NCI-H774 (cell line): ENCODE measurements at regions not wholly inside any gene's neighbourhood (a gene's known extent, or its start where the extent isn't known, plus 50 kb on each side); places are given as distances from the start of the nearest gene placed in this dataset.

Source experiments
- DNase-seq: peaks from one replicate; lab custom pipeline; 2025; lab: John Stamatoyannopoulos, UW

DNA sequence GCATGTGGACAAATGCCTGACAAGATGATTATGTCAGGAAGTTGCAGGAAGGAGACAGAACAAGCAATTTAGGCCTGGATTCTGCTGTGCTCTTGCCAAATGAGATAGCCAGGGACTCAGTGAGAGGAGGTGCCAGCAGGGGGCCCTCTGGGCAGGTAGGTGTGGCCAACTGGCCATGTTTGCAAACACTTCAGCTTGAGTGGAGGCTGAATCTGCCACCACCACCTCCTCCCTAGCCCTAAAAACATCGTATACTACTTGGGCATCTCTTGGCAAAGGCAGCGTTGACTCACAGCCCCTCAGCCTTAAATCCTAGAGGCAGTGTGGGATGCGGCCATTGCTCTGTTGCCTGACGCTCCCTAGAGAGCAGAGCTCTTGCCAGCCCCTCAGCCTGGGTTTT lies 95.1 kb upstream of the PLET1 start:
- DNase-seq = peak; percentile 81

DNA sequence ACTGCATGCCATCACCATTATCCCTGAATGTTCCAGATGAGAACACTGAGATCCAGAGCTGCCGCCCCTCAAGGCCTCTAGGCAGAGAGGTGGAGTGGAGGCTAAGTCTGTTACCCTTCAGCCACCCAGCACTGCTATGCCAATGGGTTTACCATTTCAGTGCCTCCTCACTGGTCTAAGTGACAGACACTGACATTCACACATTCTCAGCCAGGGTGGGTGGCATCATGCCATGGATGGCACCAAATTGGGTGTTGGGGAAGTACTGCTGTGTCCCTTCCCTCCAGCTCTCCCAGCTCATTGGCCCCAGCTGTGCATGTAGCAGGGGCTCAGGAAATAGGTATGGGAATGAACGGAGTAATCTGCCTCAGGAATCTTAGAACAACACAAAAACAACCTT lies 96.8 kb upstream of the PLET1 start:
- no peak for DNase-seq

GRCh38 chr11:112361396-112361795 lies 100.7 kb upstream of the PLET1 start:
- DNase-seq = no peak

GRCh38 chr11:112363527-112363926 lies 102.9 kb upstream of the PLET1 start:
- no peak for DNase-seq

DNA sequence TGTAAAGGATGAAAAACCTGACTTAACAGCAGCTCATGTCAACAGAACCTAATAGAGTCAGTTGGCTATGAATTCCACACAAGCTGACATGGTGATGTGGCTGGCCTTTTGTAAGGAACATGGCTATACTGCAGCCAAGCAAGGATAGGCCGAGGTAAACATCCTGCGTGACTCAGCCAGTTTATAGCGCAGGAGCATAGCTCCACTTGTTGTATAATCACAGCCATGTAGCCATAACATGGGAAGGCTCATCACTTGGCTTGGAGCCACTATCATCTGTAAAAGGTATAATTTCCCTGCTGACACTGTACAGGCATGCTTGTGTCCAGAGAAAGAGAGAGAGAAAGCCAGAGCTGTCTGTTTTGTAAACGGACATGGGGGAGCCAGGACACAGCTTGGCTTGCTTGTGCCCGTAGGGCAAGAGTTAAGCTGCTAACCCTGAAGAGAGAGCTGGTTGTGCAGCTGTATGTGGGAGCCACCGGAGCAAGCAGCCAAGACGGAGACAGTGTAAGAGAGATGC lies 104.4 kb upstream of the PLET1 start:
- DNase-seq = no peak

- no peak for DNase-seq
Observed at GRCh38 chr11:112366012-112366411, 105.4 kb upstream of the PLET1 start.

DNA sequence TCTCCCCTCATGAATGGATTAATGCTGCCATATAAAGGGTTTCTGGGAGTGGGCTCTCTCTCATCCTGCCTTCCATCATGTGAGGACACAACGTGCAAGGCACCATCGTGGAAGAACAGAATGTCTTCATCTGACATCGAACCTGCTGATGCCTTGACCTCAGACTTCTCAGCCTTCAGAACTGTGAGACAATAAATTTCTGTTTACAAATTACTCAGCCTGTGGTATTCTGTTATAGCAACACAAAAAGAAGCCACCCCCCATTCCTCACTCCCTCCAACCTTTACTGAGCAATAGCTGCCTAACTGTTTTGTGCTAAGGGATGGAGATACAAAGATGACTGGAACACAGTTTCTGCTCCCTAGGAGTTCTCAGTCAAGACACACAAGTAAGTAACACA lies 106.1 kb upstream of the PLET1 start:
- no peak for DNase-seq

GRCh38 chr11:112367461-112367860 lies 106.8 kb upstream of the PLET1 start:
- no peak for DNase-seq

GRCh38 chr11:112367895-112368294 lies 107.2 kb upstream of the PLET1 start:
- DNase-seq = no peak

- no peak for DNase-seq
Observed at GRCh38 chr11:112368381-112368780, 107.7 kb upstream of the PLET1 start.

DNA sequence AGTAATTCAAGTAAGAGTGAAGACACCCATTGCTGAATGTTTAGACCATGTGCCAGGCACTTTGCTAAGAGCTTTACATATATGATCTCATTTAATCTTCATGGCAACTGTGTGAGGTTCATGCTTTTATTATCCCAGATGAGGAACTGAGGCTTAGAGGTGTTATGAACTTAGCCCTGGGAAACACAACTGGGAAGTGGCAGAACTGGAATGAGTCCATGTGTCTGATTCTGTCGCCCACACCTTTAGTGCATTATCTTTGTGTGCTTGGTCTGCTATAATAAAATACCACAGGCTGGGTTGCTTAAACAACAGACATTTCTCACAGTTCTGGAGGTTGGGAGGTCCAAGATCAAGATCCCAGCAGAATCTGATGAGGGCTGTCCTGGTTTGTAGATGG lies 108.7 kb upstream of the PLET1 start:
- DNase-seq = no peak

DNA sequence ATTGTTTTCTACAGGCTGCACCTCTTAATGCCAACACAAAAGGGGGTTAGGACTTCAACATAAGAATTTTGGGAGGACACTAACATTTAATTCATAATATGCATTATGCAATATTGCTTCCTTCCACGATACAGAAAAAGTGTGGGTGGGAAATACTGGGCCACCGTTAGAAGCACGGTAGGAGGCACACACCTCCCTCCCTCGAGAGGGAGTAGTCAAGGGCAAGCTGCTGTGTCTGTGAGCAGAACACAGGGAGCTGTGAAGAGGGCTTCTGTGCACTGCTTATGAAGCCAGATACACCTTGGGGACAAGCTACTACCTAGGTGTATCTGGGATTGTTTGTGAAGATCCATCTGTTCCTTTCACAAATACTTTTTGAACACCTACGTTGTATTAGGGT lies 109.3 kb upstream of the PLET1 start:
- no peak for DNase-seq

DNA sequence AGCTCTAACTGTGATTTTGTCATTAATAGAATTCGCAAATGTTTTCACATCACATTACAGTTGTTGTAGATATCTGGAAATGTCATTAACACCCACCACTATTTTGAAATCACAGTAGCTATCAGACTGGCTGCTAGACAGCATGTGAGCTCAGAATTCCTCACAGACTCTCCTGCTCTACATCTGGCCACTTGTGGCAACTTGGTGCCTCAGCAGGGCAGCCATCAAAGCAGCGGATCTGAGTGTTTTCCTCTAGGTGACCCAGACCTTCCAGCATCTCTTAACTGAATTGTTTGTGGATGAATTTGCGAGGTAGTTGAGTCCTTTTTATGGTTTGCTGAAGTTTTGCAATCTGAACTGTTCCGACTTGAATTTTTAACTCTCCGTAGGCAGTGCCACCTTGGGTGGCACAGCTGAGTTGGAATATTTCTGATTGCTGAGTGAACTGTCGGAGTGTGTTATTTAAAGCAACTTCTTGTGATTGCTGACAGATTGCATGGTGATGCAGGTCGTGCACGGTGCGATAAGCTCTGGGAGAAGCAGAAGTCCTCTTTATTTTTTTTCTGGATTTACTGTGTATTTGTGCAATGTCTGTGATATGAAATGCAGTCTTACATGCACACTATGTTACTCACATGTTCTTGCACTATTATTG lies 114.0 kb upstream of the PLET1 start:
- no peak for DNase-seq

GRCh38 chr11:112377946-112378345 lies 117.3 kb upstream of the PLET1 start:
- DNase-seq = no peak

DNA sequence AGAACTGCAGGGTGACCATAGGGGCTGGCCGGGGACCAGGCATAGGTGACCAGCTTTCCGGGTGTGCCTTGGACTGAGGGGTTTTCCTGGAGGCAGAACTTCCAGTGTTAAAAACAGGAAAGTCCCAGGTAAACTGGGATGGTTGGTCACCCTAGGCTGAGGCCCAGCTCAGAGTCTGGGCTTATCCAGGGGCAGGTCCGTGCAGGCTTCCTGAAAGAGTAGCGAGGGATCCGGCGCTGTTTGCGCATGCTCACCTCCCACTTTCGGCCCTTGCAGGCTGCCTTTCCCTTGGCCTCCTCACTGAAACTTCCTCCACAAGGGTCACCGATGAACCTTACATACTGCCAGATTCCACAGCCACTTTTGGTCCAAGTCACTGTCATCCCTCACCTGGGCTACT lies 119.8 kb upstream of the PLET1 start:
- DNase-seq = no peak

- no peak for DNase-seq
Observed at GRCh38 chr11:112381578-112381977, 120.9 kb upstream of the PLET1 start.

DNA sequence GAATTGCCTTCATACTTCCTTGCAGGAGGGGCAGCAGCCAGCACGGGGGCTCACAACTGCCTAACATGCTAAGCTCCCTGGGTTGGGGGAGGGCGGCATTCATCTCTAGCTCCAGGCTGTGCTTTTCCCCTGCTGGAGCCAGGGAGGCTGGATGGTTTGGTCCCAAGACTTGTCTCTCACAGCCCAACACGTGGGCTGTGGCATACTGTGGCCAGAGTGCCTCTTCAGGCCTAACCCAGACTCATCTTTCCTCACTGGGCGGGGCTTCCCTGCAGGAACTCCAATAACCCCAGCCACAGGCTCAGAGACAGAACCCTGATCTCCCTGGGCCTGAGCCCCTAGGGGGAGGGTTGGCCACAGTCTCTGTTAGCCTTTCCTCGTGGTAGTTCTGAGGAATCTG lies 121.9 kb upstream of the PLET1 start:
- DNase-seq = no peak

DNA sequence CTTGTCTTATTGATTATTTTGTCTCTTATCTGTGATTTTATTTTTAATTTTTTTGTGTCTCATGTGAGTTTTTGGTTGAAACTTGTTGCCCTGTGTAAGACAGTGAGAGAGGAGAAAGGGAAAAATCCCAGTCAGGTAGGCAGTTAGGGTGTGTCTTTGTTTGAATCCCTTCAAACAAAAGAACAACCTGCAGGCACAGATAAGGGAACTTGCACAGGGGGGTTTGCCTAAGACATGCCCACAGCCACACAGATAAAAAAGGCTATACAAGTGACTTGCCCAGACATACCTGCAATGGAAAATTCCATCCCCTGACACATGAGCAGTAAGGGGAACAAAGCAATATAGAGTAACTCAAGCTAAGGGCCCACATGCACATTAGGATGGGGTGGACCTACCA lies 127.8 kb upstream of the PLET1 start:
- no peak for DNase-seq

DNA sequence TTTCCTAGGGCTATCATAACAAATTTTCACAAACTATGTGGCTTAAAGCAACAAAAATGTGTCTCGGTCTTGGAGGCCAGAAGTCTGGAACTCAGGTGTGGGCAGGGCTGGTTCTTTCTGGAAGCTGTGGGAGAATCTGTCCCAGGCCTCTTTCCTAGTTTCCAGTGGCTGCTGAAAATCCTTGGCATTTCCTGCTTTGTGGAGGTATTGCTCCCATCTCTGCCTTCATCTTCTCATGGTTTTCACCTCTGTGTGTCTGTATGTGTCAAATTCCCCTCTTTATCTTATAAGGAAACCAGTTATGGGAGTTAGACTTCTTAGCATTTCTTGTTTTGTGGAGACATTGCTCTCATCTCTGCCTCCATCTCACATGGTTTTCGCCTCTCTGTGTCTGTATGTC lies 130.4 kb upstream of the PLET1 start:
- no peak for DNase-seq

DNA sequence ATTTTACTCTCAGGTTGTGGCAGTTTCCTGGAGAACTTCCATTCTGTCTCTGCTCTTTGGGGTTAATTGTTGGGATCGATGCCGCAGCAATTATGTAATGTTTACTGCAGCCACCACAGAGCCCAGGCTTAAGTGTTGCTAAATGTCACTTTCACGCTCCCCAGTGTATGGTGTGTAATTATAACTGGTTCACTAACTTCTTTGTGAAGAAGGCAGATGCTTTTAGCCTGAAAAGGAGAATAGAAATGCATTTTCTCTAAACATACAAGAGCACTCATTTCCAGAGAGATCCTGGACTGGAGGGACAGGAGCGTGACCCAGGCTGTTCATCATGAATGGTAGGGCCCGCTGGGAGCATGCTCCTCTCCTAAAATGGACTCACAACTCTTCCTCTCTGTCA lies 132.2 kb upstream of the PLET1 start:
- DNase-seq = peak; percentile 72

- DNase-seq = no peak
Observed at GRCh38 chr11:112394304-112394703, 133.6 kb upstream of the PLET1 start.

GRCh38 chr11:112396076-112396475 lies 135.4 kb upstream of the PLET1 start:
- no peak for DNase-seq

DNA sequence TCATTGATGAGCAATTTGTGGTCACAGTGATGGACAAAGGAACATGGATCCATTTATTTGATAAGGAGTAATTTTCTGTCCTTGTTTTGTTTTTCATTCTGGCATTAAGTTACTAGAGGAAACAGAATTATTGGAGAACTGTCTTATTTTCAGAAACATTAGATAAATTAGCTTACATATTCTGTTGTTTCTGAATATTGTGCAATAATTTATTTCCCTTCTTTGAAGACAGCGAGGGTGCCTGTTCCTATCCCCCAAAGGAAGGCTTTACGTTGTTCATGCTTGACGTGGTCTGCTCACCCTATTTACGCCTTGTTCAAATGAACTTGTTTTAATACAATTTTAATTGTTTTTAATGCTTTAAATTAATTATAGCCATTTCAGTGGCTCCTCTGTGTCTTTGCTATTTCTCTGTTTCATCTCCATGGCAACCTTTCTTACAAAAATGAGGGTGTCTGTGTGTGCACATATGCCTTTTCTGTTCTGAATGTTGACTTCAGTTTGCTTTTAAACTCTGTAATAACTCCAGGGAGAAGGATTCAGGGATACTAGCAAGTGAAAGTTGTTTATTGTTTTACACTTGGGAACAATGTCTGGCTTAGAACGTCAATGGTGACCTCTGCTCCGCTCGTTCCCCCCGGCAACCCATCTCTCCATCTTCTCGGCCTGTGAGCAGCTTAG lies 138.3 kb upstream of the PLET1 start:
- peak; percentile 17 for DNase-seq

- DNase-seq = no peak
Observed at GRCh38 chr11:112400476-112401014, 139.9 kb upstream of the PLET1 start.
